ENCODE measurements at regions not wholly inside any gene's neighbourhood (a gene's known extent, or its start where the extent isn't known, plus 50 kb on each side); places are given as distances from the start of the nearest gene placed in this dataset.

- no peak for DNase-seq
- Mint-ChIP-seq H3K4me1 (peaks cover 5% of the 10 kb centered on the region), H3K27me3 (ENCODE audit: low read depth, poor library complexity) (peaks cover 7% of the 10 kb centered on the region), H3K9me3 (peaks cover 57% of the 10 kb centered on the region), H3K4me3 (no peak overlapping the region), H3K27ac (no peak overlapping the region), H3K36me3 (ENCODE audit: low read depth) (peaks cover 14% of the 10 kb centered on the region)
- no peak for TF ChIP-seq CTCF (IDR thresholded peaks at IDR 0.05)
Measured at GRCh38 chr17:77664097-77664729, 294.3 kb upstream of the TNRC6C start.

DNA sequence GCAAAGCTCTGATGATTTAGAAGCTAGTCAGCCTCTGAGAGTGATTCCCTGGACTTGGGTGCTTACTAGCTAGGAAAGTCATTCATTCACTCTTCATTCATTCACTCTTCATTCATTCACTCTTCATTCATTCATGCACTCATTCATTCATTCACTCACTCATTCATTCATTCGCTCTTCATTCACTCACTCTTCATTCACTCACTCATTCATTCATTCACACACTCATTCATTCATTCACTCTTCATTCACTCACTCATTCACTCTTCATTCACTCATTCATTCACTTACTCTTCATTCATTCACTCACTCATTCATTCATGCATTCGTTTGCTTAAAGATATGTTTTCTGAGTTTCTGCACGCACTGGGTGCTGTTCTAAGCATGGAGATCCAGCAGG, 292.7 kb upstream of the TNRC6C start:
- no peak overlapping the region for H3K4me3 Mint-ChIP-seq
- H3K27ac Mint-ChIP-seq: no peak overlapping the region
- peaks cover 5% of the 10 kb centered on the region for H3K4me1 Mint-ChIP-seq
- peaks cover 14% of the 10 kb centered on the region for H3K36me3 Mint-ChIP-seq (ENCODE audit: low read depth)
- H3K9me3 Mint-ChIP-seq: peaks cover 64% of the 10 kb centered on the region
- no peak for TF ChIP-seq CTCF (IDR thresholded peaks at IDR 0.05)
- no peaks in the 10 kb centered on the region for H3K27me3 Mint-ChIP-seq (ENCODE audit: low read depth, poor library complexity)
- no peak for DNase-seq

DNA sequence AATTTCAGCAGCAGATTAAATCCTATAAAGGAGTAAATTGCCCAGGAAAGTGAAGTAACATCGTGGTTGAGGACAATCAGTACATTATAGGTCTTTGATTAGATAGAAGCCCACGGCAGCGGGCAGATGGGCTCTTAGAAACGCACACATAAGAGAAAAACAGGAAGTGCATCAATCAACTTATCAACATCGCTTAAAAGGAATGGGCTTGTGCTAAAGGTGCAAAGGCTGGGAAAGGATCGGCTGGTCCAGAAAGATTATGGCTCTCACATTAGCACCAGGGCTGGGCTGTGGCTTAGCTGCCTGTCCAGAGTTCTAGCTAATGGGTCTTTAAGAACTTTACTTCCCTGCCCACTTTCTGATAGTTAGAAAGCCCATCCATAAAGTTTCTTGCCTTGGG, 292.0 kb upstream of the TNRC6C start:
- no peak for TF ChIP-seq CTCF (IDR thresholded peaks at IDR 0.05)

DNA sequence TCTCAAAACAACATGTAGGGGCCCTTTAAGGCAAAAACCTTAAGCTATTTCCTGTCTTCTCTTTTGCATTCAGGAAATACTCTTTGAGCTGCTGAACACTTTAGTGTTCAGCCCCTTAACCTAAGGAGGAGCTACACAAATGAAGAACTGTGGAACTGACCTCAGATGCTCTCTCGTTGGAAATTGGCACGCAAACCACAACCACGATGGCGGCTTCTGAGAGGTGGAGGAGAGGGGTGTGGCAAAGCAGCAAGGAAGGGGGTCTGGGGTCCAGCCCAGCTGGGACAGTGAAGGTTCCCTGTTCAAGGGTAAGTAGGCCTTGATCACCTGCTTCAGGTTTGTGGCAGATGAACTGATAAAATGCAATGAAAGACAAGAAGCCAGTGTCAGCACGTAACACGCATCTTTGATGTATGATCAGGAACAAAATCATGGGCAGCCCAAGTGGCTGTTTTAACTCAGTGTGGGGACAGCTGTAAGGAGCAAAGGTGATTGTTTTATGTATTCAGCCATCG, 291.6 kb upstream of the TNRC6C start:
- H3K27ac Mint-ChIP-seq: no peak overlapping the region

More for the DNA sequence above, 292.0 kb upstream of the TNRC6C start:
- Mint-ChIP-seq H3K9me3 (peaks cover 66% of the 10 kb centered on the region), H3K27me3 (ENCODE audit: low read depth, poor library complexity) (peaks cover 1% of the 10 kb centered on the region), H3K4me1 (peaks cover 5% of the 10 kb centered on the region), H3K27ac (no peak overlapping the region), H3K4me3 (no peak overlapping the region), H3K36me3 (ENCODE audit: low read depth) (peaks cover 14% of the 10 kb centered on the region)
- no peak for DNase-seq

DNA sequence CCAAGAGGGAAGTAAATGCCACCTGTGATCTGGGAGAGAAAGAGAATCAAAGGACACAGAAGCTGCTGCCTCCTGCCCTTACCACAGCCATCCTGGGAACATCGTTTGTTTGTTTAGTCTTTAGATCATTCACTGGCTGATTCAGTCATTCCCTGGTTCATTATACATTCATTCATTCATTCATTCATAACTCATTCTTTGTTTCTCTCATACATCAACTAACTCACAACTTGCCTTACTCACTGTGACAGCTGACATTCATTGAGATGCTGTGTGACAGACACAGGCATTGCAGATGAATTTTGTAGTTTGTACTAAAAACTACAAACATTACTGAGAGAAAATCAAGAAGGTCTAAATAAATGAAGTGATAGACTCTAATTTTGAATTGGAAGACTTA, 291.0 kb upstream of the TNRC6C start:
- H3K9me3 Mint-ChIP-seq: peaks cover 73% of the 10 kb centered on the region
- DNase-seq: no peak
- H3K4me1 Mint-ChIP-seq: peaks cover 5% of the 10 kb centered on the region
- no peak overlapping the region for H3K4me3 Mint-ChIP-seq
- H3K27me3 Mint-ChIP-seq (ENCODE audit: low read depth, poor library complexity): peaks cover 7% of the 10 kb centered on the region
- H3K27ac Mint-ChIP-seq: no peak overlapping the region
- peaks cover 14% of the 10 kb centered on the region for H3K36me3 Mint-ChIP-seq (ENCODE audit: low read depth)
- no peak for TF ChIP-seq CTCF (IDR thresholded peaks at IDR 0.05)

More for the DNA sequence above, 291.6 kb upstream of the TNRC6C start:
- Mint-ChIP-seq H3K27me3 (ENCODE audit: low read depth, poor library complexity) (peaks cover 6% of the 10 kb centered on the region), H3K4me3 (no peak overlapping the region), H3K36me3 (ENCODE audit: low read depth) (peaks cover 14% of the 10 kb centered on the region), H3K4me1 (peaks cover 5% of the 10 kb centered on the region), H3K9me3 (peaks cover 70% of the 10 kb centered on the region)
- DNase-seq: no peak
- no peak for TF ChIP-seq CTCF (IDR thresholded peaks at IDR 0.05)

- peaks cover 12% of the 10 kb centered on the region for H3K27me3 Mint-ChIP-seq (ENCODE audit: low read depth, poor library complexity)
- peaks cover 5% of the 10 kb centered on the region for H3K4me1 Mint-ChIP-seq
Measured at GRCh38 chr17:77668518-77668917, 290.0 kb upstream of the TNRC6C start.

More at GRCh38 chr17:77668518-77668917, 290.0 kb upstream of the TNRC6C start:
- no peak for DNase-seq
- H3K27ac Mint-ChIP-seq: no peak overlapping the region
- TF ChIP-seq CTCF (IDR thresholded peaks at IDR 0.05): no peak
- H3K9me3 Mint-ChIP-seq: peaks cover 76% of the 10 kb centered on the region
- H3K36me3 Mint-ChIP-seq (ENCODE audit: low read depth): peaks cover 14% of the 10 kb centered on the region
- no peak overlapping the region for H3K4me3 Mint-ChIP-seq
